GM12873 (cell line): ENCODE measurements at regions not wholly inside any gene's neighbourhood (a gene's known extent, or its start where the extent isn't known, plus 50 kb on each side); places are given as distances from the start of the nearest gene placed in this dataset.

Experiments
- TF ChIP-seq, protein P1 (sequence below): IDR thresholded peaks from 2 replicates; pipeline ENCODE4 v1.5.1; 2012; ENCODE audit warnings: low read depth, mild to moderate bottlenecking, moderate library complexity, low read length, control low read depth; ENCODE audit not compliant: insufficient read depth; ENCODE audit errors: missing control alignments

DNA sequence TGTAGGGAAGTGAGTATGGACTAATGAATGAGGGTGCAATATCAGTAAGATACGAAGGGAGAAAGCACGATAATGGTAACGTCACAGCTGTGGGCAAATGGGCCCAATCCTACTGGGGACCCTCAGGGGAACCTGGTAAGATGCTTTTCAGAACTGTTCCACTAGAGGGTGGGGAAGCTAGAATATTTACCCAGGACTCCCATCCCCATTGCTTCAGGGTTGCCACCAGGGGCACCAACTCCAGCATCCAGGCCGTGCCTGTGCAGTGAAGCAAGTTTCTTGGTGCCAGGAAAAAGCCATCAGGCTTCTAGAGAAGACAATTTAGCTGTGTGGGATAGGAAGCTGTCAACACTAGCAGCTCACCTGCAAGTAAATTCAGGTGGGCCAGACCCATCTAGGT is 409.3 kb downstream of the AGTPBP1 start:
- TF ChIP-seq, protein P1, sequence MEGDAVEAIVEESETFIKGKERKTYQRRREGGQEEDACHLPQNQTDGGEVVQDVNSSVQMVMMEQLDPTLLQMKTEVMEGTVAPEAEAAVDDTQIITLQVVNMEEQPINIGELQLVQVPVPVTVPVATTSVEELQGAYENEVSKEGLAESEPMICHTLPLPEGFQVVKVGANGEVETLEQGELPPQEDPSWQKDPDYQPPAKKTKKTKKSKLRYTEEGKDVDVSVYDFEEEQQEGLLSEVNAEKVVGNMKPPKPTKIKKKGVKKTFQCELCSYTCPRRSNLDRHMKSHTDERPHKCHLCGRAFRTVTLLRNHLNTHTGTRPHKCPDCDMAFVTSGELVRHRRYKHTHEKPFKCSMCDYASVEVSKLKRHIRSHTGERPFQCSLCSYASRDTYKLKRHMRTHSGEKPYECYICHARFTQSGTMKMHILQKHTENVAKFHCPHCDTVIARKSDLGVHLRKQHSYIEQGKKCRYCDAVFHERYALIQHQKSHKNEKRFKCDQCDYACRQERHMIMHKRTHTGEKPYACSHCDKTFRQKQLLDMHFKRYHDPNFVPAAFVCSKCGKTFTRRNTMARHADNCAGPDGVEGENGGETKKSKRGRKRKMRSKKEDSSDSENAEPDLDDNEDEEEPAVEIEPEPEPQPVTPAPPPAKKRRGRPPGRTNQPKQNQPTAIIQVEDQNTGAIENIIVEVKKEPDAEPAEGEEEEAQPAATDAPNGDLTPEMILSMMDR, result peak; percentile 35

DNA sequence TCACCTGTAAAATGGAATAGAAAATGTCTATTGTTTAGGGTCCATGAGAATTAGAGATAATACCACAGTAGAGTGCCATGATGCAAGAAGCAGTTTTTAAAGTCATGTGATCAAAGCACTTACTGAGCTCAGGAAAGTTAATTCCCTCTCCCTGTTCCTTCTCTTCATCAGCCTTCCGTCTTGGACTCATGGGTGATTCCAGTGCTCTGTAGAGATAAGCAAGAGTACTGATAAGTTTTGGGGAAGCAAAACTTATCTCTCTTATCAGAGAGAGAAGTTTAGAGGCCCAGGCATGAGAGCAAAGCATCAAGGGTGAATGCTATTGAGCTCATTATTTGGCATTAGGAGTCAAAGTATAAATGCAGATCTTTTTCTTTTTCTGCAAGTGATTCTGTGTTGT is 410.1 kb downstream of the AGTPBP1 start:
- TF ChIP-seq, protein P1, result no peak

DNA sequence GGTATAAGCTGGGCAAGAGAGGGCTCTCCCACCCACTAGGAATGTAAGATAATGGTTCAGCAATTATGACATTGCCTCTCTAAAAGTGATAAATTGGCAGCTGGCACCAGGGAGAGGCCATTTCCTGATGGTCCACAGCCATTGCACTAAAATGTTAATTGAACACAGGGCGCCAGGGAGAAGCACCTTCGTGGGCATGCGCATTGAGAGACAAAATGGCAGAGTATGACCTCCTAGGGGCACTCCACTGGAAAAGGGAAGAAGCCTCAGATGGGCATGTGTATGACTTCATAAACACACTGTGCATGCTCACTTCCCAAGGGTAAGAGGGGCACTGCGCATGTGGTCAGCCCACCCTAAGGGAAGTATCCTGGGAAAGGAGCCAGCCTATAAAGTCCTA is 419.2 kb downstream of the AGTPBP1 start:
- TF ChIP-seq, protein P1, result no peak

DNA sequence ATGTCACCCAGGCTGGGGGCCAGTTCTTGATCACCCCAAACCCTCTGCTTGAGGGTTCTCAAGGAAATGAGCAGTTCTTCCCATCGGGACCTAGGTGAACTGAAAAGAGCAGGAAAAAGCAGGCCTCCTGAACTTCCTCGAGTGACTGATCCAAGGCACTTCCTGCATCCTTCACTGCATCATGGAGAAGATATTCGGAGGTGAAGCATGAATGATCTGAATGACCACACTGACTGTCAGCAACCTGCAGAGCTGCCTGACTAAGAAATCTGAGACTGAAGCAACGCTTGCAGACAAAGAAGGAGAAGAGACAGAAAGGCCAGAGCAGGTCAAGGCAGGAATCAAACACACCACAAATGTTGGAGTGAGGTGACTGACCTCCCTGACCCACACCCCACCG is 420.2 kb downstream of the AGTPBP1 start:
- TF ChIP-seq, protein P1, result no peak

DNA sequence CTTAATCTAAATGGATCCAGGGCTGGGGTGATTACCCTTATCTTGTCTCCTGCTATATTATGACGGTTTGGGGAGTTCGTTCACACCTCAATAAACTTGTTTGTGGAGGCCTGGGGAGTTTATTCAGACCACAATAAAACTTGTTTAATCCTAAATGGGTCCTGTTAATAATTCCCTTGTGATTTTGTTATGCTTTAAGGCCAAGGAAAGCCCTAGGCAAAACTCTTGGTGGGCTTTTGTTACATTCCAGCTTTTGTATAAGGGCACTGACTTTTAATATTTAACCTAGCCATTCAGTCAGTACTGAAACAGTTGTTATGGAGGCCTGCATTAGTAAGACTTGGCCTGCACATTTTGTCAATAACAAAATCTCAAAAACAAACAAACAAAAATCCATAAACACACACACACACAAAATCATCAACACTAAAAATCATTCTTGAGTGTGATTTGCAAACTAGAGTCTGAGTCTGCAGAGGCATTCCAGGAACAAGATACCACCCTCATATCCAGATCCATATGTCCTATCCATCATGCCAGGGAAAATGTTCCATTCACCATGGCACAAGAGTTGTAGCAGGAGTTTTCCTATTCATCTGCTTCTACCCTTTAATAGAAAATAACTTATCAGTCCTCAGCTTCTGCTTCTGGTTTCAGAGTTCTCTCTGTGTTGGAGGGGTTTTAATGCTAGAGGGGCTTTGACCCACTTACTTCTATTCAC is 421.7 kb downstream of the AGTPBP1 start:
- TF ChIP-seq, protein P1, result no peak

DNA sequence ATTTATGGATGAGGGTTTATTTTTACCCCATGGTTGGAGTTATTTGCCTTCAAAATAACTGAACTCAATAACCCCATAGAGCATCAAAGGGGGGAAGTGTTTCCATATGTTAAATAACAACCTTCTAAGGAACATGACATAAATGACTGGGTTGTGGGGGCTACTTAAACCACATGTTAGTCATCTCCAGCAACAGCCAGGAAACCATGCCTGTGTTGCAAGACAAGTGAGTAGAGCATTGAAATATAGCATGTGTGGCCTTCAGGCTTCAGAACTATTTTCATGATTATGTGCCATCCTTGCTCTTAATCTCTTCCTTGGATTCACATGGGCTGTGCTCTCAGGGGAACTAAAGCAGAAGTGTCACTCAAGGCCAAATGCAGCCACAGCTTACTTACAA is 431.2 kb downstream of the AGTPBP1 start:
- TF ChIP-seq, protein P1, result no peak

DNA sequence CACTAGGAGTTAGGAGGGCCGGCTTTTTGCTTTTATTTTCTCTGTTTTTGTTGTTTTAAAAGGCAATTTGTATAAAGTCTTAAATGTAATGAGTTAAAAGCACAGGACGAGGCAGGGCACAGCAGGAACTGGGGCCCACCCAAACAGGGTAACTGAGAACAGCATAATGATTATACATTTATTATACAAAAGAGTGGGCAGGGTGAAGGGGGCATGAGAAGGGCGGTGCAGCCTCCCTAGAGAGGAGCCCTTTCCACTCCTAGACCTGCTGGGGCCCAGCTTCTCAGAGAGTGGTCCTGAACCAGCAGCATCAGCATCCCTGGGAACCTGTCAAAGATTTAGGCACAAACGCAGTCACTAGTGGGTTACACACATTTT is 438.0 kb downstream of the AGTPBP1 start:
- TF ChIP-seq, protein P1, result no peak
